ENCODE measurements at regions not wholly inside any gene's neighbourhood (a gene's known extent, or its start where the extent isn't known, plus 50 kb on each side); places are given as distances from the start of the nearest gene placed in this dataset.

- ATAC-seq = no peak
- TF ChIP-seq ZFP3 (CRISPR knock-in tag; IDR thresholded peaks at IDR 0.05) (no peak), CSRNP3 (CRISPR knock-in tag; IDR thresholded peaks at IDR 0.05) (no peak), BACH2 (CRISPR knock-in tag; IDR thresholded peaks at IDR 0.05; ENCODE audit: borderline replicate concordance) (no peak), ZNF8 (CRISPR knock-in tag; IDR thresholded peaks at IDR 0.05) (no peak), RARB (CRISPR knock-in tag; IDR thresholded peaks at IDR 0.05) (no peak), ESRRG (CRISPR knock-in tag; IDR thresholded peaks at IDR 0.05) (no peak), CSDC2 (CRISPR knock-in tag; IDR thresholded peaks at IDR 0.05) (no peak), TCF4 (CRISPR knock-in tag; IDR thresholded peaks at IDR 0.05; ENCODE audit: borderline replicate concordance) (no peak), PATZ1 (CRISPR knock-in tag; IDR thresholded peaks at IDR 0.05; ENCODE audit: borderline replicate concordance) (no peak), POU6F1 (CRISPR knock-in tag; IDR thresholded peaks at IDR 0.05; ENCODE audit: borderline replicate concordance, low read depth) (no peak)
- TF ChIP-seq, protein P1, sequence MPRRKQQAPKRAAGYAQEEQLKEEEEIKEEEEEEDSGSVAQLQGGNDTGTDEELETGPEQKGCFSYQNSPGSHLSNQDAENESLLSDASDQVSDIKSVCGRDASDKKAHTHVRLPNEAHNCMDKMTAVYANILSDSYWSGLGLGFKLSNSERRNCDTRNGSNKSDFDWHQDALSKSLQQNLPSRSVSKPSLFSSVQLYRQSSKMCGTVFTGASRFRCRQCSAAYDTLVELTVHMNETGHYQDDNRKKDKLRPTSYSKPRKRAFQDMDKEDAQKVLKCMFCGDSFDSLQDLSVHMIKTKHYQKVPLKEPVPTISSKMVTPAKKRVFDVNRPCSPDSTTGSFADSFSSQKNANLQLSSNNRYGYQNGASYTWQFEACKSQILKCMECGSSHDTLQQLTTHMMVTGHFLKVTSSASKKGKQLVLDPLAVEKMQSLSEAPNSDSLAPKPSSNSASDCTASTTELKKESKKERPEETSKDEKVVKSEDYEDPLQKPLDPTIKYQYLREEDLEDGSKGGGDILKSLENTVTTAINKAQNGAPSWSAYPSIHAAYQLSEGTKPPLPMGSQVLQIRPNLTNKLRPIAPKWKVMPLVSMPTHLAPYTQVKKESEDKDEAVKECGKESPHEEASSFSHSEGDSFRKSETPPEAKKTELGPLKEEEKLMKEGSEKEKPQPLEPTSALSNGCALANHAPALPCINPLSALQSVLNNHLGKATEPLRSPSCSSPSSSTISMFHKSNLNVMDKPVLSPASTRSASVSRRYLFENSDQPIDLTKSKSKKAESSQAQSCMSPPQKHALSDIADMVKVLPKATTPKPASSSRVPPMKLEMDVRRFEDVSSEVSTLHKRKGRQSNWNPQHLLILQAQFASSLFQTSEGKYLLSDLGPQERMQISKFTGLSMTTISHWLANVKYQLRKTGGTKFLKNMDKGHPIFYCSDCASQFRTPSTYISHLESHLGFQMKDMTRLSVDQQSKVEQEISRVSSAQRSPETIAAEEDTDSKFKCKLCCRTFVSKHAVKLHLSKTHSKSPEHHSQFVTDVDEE (CRISPR knock-in tag; IDR thresholded peaks at IDR 0.05) = no peak
- TF ChIP-seq, protein P2, sequence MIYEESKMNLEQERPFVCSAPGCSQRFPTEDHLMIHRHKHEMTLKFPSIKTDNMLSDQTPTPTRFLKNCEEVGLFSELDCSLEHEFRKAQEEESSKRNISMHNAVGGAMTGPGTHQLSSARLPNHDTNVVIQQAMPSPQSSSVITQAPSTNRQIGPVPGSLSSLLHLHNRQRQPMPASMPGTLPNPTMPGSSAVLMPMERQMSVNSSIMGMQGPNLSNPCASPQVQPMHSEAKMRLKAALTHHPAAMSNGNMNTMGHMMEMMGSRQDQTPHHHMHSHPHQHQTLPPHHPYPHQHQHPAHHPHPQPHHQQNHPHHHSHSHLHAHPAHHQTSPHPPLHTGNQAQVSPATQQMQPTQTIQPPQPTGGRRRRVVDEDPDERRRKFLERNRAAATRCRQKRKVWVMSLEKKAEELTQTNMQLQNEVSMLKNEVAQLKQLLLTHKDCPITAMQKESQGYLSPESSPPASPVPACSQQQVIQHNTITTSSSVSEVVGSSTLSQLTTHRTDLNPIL (CRISPR knock-in tag; IDR thresholded peaks at IDR 0.05; ENCODE audit: low read depth) = no peak
Measured at GRCh38 chr1:165114889-165115285, 241.6 kb downstream of the LMX1A start.

DNA sequence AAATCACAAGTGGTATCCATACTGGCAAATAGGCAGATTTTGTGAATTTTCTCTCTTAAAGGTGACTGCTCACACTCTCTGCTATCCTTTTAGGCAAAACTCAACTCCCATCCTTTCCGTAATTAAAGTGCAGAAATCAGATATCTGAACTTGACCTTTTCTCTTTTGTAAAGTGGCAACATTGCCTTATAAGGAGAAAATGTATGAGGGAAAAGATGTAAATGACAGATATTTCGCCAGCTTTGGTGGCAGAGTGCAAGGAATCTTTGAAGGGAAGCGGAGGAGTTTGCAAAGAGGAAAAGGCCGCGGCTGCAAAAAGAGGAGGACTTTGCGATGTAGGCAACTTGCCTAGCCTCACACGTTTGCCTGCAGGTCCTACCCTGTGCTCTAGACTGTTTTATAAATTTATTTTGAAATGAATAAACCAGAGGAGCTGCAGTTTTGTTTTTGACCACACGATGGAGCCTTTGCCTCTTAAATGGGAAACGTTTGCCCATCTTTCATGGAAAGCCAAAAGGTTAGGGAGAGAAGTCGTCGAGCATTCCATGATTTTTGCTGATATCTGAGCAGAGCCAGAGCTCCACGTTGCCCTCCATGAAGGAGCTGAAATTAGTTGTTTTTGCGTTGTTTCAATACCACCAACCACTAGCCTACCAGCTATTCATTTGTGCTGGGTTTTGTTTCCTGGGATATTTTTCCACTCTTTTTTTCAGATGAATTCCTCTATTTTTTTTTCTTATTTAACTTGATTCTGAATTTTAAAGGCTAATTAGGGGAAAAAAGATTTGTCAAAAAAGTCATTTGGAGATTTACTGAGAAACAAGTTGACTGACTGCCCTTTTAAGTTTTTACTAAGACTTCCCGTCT is 242.3 kb downstream of the LMX1A start:
- peak; percentile 74 for ATAC-seq
- TF ChIP-seq GLIS3 (CRISPR knock-in tag; IDR thresholded peaks at IDR 0.05) (no peak), OSR1 (CRISPR knock-in tag; IDR thresholded peaks at IDR 0.05) (no peak), ZC3H10 (CRISPR knock-in tag; IDR thresholded peaks at IDR 0.05) (no peak), ARNTL (CRISPR knock-in tag; IDR thresholded peaks at IDR 0.05; ENCODE audit: borderline replicate concordance, low read depth) (no peak), ZNF565 (CRISPR knock-in tag; conservative IDR thresholded peaks at IDR 0.05; ENCODE audit: low read depth) (no peak), ISL1 (CRISPR knock-in tag; IDR thresholded peaks at IDR 0.05) (no peak), BACH2 (CRISPR knock-in tag; IDR thresholded peaks at IDR 0.05; ENCODE audit: borderline replicate concordance) (no peak), PPARA (CRISPR knock-in tag; IDR thresholded peaks at IDR 0.05; ENCODE audit: borderline replicate concordance) (no peak), ZNF70 (CRISPR knock-in tag; IDR thresholded peaks at IDR 0.05) (no peak), ZFP3 (CRISPR knock-in tag; IDR thresholded peaks at IDR 0.05) (no peak), POU6F1 (CRISPR knock-in tag; IDR thresholded peaks at IDR 0.05; ENCODE audit: borderline replicate concordance, low read depth) (no peak), ZFP30 (CRISPR knock-in tag; IDR thresholded peaks at IDR 0.05) (no peak), TOX (CRISPR knock-in tag; IDR thresholded peaks at IDR 0.05; ENCODE audit: borderline replicate concordance) (no peak), SNAI2 (CRISPR knock-in tag; IDR thresholded peaks at IDR 0.05) (no peak), CSDC2 (CRISPR knock-in tag; IDR thresholded peaks at IDR 0.05) (no peak)
- TF ChIP-seq, protein P2 (CRISPR knock-in tag; IDR thresholded peaks at IDR 0.05; ENCODE audit: low read depth) = no peak
- TF ChIP-seq, protein P1 (CRISPR knock-in tag; IDR thresholded peaks at IDR 0.05) = no peak
